AG09319 (cell line): ENCODE measurements at regions not wholly inside any gene's neighbourhood (a gene's known extent, or its start where the extent isn't known, plus 50 kb on each side); places are given as distances from the start of the nearest gene placed in this dataset.

Experiments used
- DNase-seq: peaks from one replicate; pipeline ENCODE4 v3.0.0-alpha.2; 2010; ENCODE audit warnings: low read depth; ENCODE audit errors: extremely low read depth
- TF ChIP-seq, protein P1 (sequence below): IDR thresholded peaks from 2 replicates; pipeline ENCODE4 v1.5.1; 2011; ENCODE audit warnings: low read depth, mild to moderate bottlenecking, inconsistent platforms, low read length, moderate library complexity

DNA sequence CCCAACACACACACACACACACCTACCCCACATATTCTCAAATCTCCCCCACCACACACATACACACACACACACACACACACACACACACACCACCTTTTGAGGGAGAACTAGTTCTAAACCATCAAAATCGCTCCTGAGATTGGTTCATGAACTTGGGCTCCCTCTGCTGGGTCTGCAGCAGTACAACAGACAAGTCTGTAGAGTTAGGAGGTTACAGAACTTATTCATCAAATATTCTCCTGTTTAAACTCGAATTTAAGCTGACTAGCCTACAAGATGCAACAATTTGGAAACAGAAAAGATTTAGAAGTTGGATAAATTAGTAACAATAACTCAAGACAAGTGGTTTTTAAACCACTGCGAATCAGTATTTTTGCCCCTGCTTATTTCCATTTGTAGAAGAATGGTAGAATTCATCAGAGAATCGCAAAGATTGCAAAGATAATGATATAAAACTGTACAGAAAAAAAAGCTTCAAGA, 136.4 kb upstream of the USP15 start:
- peak; percentile 12 for DNase-seq
- TF ChIP-seq, protein P1, sequence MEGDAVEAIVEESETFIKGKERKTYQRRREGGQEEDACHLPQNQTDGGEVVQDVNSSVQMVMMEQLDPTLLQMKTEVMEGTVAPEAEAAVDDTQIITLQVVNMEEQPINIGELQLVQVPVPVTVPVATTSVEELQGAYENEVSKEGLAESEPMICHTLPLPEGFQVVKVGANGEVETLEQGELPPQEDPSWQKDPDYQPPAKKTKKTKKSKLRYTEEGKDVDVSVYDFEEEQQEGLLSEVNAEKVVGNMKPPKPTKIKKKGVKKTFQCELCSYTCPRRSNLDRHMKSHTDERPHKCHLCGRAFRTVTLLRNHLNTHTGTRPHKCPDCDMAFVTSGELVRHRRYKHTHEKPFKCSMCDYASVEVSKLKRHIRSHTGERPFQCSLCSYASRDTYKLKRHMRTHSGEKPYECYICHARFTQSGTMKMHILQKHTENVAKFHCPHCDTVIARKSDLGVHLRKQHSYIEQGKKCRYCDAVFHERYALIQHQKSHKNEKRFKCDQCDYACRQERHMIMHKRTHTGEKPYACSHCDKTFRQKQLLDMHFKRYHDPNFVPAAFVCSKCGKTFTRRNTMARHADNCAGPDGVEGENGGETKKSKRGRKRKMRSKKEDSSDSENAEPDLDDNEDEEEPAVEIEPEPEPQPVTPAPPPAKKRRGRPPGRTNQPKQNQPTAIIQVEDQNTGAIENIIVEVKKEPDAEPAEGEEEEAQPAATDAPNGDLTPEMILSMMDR: peak; percentile 89

DNA sequence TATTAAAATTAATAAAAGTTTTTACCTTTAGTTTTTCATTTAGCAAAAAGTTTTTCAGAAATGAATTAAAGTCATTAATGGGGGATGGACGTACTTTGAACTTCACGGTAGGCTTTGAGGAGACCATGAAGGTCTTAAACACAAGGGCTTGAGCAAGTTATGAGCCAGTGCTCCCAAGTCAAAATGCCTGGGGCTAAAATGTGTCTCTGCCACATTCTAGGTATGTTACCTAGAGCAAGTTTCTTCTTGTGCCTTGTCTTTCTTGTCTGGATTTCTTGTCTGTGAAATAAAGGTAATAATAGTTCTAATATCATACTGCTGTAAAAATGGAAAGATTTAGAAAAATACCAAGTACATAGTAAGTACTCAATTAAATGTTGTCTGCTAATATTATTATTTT, 132.7 kb upstream of the USP15 start:
- TF ChIP-seq, protein P1: no peak
- DNase-seq: no peak

DNA sequence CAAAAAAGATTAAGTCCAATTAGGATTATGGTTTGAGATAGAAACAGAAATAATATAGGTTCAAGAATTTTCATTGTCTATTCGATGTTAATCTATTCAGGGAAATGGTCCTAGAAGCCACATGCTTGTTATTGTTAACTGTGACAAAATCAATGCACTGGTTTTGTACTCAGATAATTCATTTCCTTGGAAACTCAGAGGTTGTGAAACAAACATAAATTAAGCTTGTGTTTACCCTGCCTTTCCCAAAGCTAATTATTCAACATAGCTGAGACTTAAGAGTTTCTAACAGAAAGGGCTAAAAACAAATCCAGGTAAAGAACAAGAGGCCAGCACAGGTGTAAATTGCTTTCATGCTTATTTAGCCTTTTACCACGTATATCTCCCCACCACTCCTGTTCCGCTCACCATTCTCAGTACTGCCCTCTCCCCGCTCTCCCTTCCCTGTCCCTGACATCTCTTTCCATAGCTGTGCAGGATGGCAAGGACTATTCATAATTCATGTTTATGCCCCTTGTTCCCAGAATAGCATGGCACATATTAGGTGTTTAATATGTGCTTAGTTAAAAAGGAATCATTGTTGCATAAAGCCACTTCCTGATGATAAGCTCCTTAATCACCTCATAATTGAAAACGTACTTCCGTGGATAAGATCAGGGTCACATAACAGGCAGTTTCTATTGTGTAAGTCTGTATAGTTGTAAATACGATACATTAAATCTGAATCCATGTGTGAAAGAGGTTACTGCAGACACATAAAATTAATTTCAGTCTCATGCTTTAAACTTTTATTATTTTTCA, 131.8 kb upstream of the USP15 start:
- DNase-seq: no peak
- TF ChIP-seq, protein P1: no peak

DNA sequence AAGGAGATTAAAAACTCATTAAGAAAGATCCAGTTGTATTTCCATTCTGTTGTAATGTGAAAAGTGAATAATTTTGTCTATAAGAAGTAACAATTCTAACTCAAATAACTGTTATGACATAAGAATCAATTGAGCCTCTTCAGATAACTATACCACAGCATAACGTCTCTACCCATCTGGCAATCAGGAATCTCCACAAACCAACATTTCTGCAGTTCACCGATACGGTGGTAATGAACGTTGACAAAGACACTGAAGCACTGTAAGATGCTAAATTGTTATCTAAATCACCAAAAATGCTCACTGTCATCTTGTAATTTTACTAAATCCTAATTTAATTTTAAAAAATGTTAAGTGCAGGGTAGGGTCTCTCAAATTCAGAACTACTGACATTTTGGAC, 130.9 kb upstream of the USP15 start:
- DNase-seq: no peak
- TF ChIP-seq, protein P1: no peak

- TF ChIP-seq, protein P1: no peak
- no peak for DNase-seq
Measured at GRCh38 chr12:62130402-62130801, 129.8 kb upstream of the USP15 start.

GRCh38 chr12:62130834-62131552, 129.2 kb upstream of the USP15 start:
- TF ChIP-seq, protein P1: no peak
- DNase-seq: no peak

DNA sequence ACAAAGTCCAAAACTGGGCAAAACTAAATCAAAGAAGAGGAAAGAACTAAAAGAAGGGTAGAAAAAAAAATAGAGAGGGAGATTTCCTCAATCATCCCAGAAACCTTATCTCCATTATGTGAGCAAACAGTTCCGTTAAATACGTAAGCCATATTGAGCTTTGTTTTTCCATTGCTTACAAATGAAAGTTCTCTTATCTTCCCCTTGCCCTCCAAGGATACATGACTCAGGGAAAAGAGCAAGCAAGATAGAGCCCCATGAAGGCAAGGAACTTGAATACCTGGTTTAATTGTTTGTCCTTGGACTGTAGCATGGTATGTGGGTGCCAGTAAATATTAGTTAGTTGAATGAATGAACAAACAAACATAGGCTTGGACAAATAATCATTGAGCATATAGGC, 126.8 kb upstream of the USP15 start:
- TF ChIP-seq, protein P1: no peak
- DNase-seq: no peak
